Astrocyte (in vitro differentiated cells and primary cell): ENCODE measurements at regions not wholly inside any gene's neighbourhood (a gene's known extent, or its start where the extent isn't known, plus 50 kb on each side); places are given as distances from the start of the nearest gene placed in this dataset.

Experiments
- DNase-seq: peaks from one replicate; pipeline ENCODE4 v3.0.0-alpha.2; 2010; ENCODE audit warnings: low read depth
- FAIRE-seq: peaks from 2 replicates; lab custom pipeline; 2011; peaks lifted over from hg19 to GRCh38; lab: Jason Lieb, UNC
- H2AFZ ChIP-seq: 2 replicates; pipeline ENCODE4 v1.6.0; 2012; ENCODE audit warnings: low read depth, low read length, inconsistent platforms
- H3K27ac ChIP-seq: 2 replicates; pipeline ENCODE4 v1.5.1; 2011; ENCODE audit warnings: low read depth, low read length, inconsistent platforms
- H3K27me3 ChIP-seq: 2 replicates; pipeline ENCODE4 v1.6.0; 2011; ENCODE audit warnings: low read length, inconsistent platforms; ENCODE audit not compliant: insufficient read depth
- H3K36me3 ChIP-seq: 2 replicates; pipeline ENCODE4 v1.5.1; 2011; ENCODE audit warnings: low read length, inconsistent platforms; ENCODE audit not compliant: insufficient read depth
- H3K4me1 ChIP-seq: 2 replicates; pipeline ENCODE4 v1.5.1; 2011; ENCODE audit warnings: low read length, inconsistent platforms; ENCODE audit not compliant: insufficient read depth
- H3K4me2 ChIP-seq: 2 replicates; pipeline ENCODE4 v1.6.0; 2012; ENCODE audit warnings: low read length, inconsistent platforms
- H3K4me3 ChIP-seq: 2 replicates; pipeline ENCODE4 v1.5.1; 2011; ENCODE audit warnings: low read depth, mild to moderate bottlenecking, low read length, inconsistent platforms; ENCODE audit not compliant: insufficient read depth
- H3K79me2 ChIP-seq: 2 replicates; pipeline ENCODE4 v1.6.0; 2012; ENCODE audit warnings: mild to moderate bottlenecking, low read length, inconsistent platforms; ENCODE audit not compliant: insufficient read depth
- H3K9ac ChIP-seq: 2 replicates; pipeline ENCODE4 v1.6.0; 2012; ENCODE audit warnings: mild to moderate bottlenecking, low read length, inconsistent platforms
- H3K9me3 ChIP-seq: 2 replicates; pipeline ENCODE4 v1.5.1; 2012; ENCODE audit warnings: low read depth, mild to moderate bottlenecking, low read length, inconsistent platforms; ENCODE audit not compliant: insufficient read depth
- H4K20me1 ChIP-seq: 2 replicates; pipeline ENCODE4 v1.6.0; 2012; ENCODE audit warnings: low read length, inconsistent platforms; ENCODE audit not compliant: insufficient read depth
- H3K27ac Mint-ChIP-seq: one replicate; pipeline ENCODE4 v1.8.0; 2021; ENCODE audit warnings: mild to moderate bottlenecking, mixed read lengths; ENCODE audit not compliant: unreplicated experiment
- H3K27me3 Mint-ChIP-seq: one replicate; pipeline ENCODE4 v1.8.0; 2021; ENCODE audit warnings: low read depth, mixed read lengths; ENCODE audit not compliant: unreplicated experiment
- H3K36me3 Mint-ChIP-seq: one replicate; pipeline ENCODE4 v1.8.0; 2021; ENCODE audit warnings: low read depth, mixed read lengths; ENCODE audit not compliant: unreplicated experiment
- H3K4me1 Mint-ChIP-seq: one replicate; pipeline ENCODE4 v1.8.0; 2021; ENCODE audit warnings: low read depth, mixed read lengths; ENCODE audit not compliant: unreplicated experiment
- H3K4me3 Mint-ChIP-seq: one replicate; pipeline ENCODE4 v1.8.0; 2021; ENCODE audit warnings: mild to moderate bottlenecking, moderate library complexity, mixed read lengths; ENCODE audit not compliant: unreplicated experiment
- H3K9me3 Mint-ChIP-seq: one replicate; pipeline ENCODE4 v1.8.0; 2021; ENCODE audit warnings: mild to moderate bottlenecking, mixed read lengths; ENCODE audit not compliant: unreplicated experiment
- EZH2 ChIP-seq: IDR thresholded peaks from 2 replicates; pipeline ENCODE4 v1.6.1; 2012; ENCODE audit warnings: mild to moderate bottlenecking, low read length, inconsistent platforms; ENCODE audit not compliant: insufficient read depth
- TF ChIP-seq, protein P1 (sequence below): IDR thresholded peaks from 2 replicates; pipeline ENCODE4 v1.5.1; 2011; ENCODE audit warnings: low read depth, mild to moderate bottlenecking, inconsistent platforms, low read length, moderate library complexity; ENCODE audit not compliant: insufficient read depth

DNA sequence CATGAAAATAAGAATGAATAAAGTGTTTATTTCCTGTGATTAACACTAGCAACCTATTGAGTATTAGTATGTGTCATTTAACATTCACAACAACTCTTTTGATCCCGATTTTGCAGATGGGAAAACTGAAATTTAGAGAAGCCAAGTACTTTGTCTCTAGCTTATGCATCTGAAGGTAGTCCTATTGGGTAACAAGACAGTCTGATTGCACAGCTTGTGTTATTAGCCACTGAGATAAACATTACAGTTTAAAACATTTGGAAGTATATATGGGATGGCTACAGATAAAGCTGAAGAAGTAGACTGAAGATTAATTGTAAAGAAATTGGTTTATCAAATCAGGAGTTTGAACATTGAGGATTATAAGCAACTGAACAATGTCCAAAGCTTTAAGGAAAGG is 99.6 kb upstream of the PDE5A start:
- TF ChIP-seq, protein P1, sequence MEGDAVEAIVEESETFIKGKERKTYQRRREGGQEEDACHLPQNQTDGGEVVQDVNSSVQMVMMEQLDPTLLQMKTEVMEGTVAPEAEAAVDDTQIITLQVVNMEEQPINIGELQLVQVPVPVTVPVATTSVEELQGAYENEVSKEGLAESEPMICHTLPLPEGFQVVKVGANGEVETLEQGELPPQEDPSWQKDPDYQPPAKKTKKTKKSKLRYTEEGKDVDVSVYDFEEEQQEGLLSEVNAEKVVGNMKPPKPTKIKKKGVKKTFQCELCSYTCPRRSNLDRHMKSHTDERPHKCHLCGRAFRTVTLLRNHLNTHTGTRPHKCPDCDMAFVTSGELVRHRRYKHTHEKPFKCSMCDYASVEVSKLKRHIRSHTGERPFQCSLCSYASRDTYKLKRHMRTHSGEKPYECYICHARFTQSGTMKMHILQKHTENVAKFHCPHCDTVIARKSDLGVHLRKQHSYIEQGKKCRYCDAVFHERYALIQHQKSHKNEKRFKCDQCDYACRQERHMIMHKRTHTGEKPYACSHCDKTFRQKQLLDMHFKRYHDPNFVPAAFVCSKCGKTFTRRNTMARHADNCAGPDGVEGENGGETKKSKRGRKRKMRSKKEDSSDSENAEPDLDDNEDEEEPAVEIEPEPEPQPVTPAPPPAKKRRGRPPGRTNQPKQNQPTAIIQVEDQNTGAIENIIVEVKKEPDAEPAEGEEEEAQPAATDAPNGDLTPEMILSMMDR, result no peak
- no peak for TF ChIP-seq EZH2
- H3K9me3 ChIP-seq, result no peaks in the 10 kb centered on the region
- FAIRE-seq (no peak), DNase-seq (no peak)
- H3K9ac ChIP-seq, result no peak overlapping the region
- no peaks in the 10 kb centered on the region for H3K36me3 ChIP-seq
- H3K4me1 Mint-ChIP-seq, result peaks cover 22% of the 10 kb centered on the region
- H3K27ac Mint-ChIP-seq, result no peak overlapping the region
- peak overlapping the region; percentile 69 for H3K4me3 Mint-ChIP-seq
- H3K27me3 Mint-ChIP-seq, result no peaks in the 10 kb centered on the region
- H4K20me1 ChIP-seq, result no peaks in the 10 kb centered on the region
- H3K4me1 ChIP-seq, result peaks cover 44% of the 10 kb centered on the region
- no peaks in the 10 kb centered on the region for H3K79me2 ChIP-seq
- no peak overlapping the region for H3K27ac ChIP-seq
- no peak overlapping the region for H2AFZ ChIP-seq
- no peaks in the 10 kb centered on the region for H3K27me3 ChIP-seq
- peaks cover 2% of the 10 kb centered on the region for H3K9me3 Mint-ChIP-seq
- H3K4me3 ChIP-seq, result no peak overlapping the region
- H3K36me3 Mint-ChIP-seq, result no peaks in the 10 kb centered on the region
- no peak overlapping the region for H3K4me2 ChIP-seq

GRCh38 chr4:119726505-119726904 is 97.9 kb upstream of the PDE5A start:
- FAIRE-seq, result no peak
- no peak overlapping the region for H3K4me2 ChIP-seq
- no peak overlapping the region for H3K4me3 ChIP-seq

DNA sequence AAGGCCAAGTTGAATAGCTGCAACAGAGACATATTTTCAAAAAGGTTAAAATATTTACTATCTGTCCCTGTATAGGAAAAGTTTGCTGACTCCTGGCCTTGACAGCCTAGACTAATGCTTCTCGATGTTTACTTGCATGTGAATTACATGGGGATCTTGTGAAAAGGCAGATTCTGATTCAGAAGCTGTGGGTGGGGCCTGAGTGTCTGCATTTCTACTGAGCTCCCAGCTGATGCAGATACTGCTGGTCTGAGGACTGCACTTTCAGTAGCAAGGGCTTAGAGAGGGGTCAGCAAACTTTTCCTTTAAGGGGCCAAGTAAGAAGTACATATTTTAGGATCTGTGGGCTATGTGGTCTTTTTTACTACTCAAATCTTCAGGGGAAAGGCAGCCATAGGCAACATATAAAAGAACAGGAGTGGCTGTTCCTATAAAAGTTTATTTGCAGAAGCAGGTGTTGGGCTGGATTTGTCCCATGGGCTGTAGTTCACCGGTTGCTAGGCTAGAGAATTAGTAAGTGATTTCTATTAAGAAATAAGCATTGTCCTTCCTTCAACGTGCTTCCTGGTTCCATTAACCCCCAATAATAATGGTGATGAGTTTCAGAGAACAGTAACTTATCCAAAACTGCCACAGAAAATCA is 97.2 kb upstream of the PDE5A start:
- no peaks in the 10 kb centered on the region for H4K20me1 ChIP-seq
- no peaks in the 10 kb centered on the region for H3K9me3 ChIP-seq
- Mint-ChIP-seq H3K27me3 (no peaks in the 10 kb centered on the region), H3K27ac (peak overlapping the region; percentile 3), H3K36me3 (no peaks in the 10 kb centered on the region), H3K9me3 (peaks cover 2% of the 10 kb centered on the region), H3K4me3 (no peak overlapping the region), H3K4me1 (peaks cover 16% of the 10 kb centered on the region)
- H3K27me3 ChIP-seq, result no peaks in the 10 kb centered on the region
- H3K27ac ChIP-seq, result peak overlapping the region; percentile 29
- no peaks in the 10 kb centered on the region for H3K79me2 ChIP-seq
- no peak overlapping the region for H3K4me3 ChIP-seq
- DNase-seq, result peak; percentile 64
- H3K4me1 ChIP-seq, result peaks cover 34% of the 10 kb centered on the region
- H3K9ac ChIP-seq, result no peak overlapping the region
- TF ChIP-seq, protein P1, result no peak
- no peak overlapping the region for H2AFZ ChIP-seq
- no peaks in the 10 kb centered on the region for H3K36me3 ChIP-seq
- H3K4me2 ChIP-seq, result no peak overlapping the region
- FAIRE-seq, result no peak

More at GRCh38 chr4:119726505-119726904, 97.9 kb upstream of the PDE5A start:
- Mint-ChIP-seq H3K36me3 (no peaks in the 10 kb centered on the region), H3K4me1 (peaks cover 22% of the 10 kb centered on the region), H3K27me3 (no peaks in the 10 kb centered on the region), H3K9me3 (peaks cover 2% of the 10 kb centered on the region), H3K4me3 (no peak overlapping the region), H3K27ac (no peak overlapping the region)
- Histone ChIP-seq H3K79me2 (no peaks in the 10 kb centered on the region), H2AFZ (no peak overlapping the region), H3K9ac (no peak overlapping the region), H4K20me1 (no peaks in the 10 kb centered on the region), H3K36me3 (no peaks in the 10 kb centered on the region), H3K27me3 (no peaks in the 10 kb centered on the region), H3K4me1 (peaks cover 41% of the 10 kb centered on the region), H3K9me3 (no peaks in the 10 kb centered on the region), H3K27ac (peak overlapping the region; percentile 29)
- peak; percentile 75 for DNase-seq
- TF ChIP-seq EZH2, result no peak
- TF ChIP-seq, protein P1, result no peak
